Bronchial epithelial cell (primary cell): ENCODE measurements at regions not wholly inside any gene's neighbourhood (a gene's known extent, or its start where the extent isn't known, plus 50 kb on each side); places are given as distances from the start of the nearest gene placed in this dataset.

Experiments
- DNase-seq: peaks from one replicate; pipeline ENCODE4 v3.0.0-alpha.2; 2010; ENCODE audit warnings: low read depth
- FAIRE-seq: peaks from 2 replicates; lab custom pipeline; 2011; peaks lifted over from hg19 to GRCh38; lab: Jason Lieb, UNC
- H3K27me3 ChIP-seq: 2 replicates; pipeline ENCODE4 v1.5.1; 2011; ENCODE audit warnings: low read length; ENCODE audit not compliant: control insufficient read depth, insufficient read depth
- H3K36me3 ChIP-seq: 2 replicates; pipeline ENCODE4 v1.5.1; 2011; ENCODE audit warnings: low read length; ENCODE audit not compliant: control insufficient read depth, insufficient read depth
- H3K4me3 ChIP-seq: 2 replicates; pipeline ENCODE4 v1.5.1; 2011; ENCODE audit warnings: mild to moderate bottlenecking, low read depth, low read length, control low read depth
- CTCF ChIP-seq: IDR thresholded peaks from 2 replicates; pipeline ENCODE4 v1.5.1; 2011; ENCODE audit warnings: mild to moderate bottlenecking, moderate library complexity, low read length, control low read depth, inconsistent platforms; ENCODE audit not compliant: insufficient read depth, severe bottlenecking

- no peak overlapping the region for H3K4me3 ChIP-seq
- FAIRE-seq (no peak), DNase-seq (no peak)
- H3K36me3 ChIP-seq, result no peaks in the 10 kb centered on the region
- H3K27me3 ChIP-seq, result no peaks in the 10 kb centered on the region
- no peak for TF ChIP-seq CTCF
These were observed 78.6 kb upstream of the ETAA1 start for GRCh38 chr2:67318563-67318962.

- H3K36me3 ChIP-seq, result no peaks in the 10 kb centered on the region
- no peaks in the 10 kb centered on the region for H3K27me3 ChIP-seq
- DNase-seq, result no peak
- no peak for TF ChIP-seq CTCF
- H3K4me3 ChIP-seq, result no peak overlapping the region
- FAIRE-seq, result no peak
These were observed 78.1 kb upstream of the ETAA1 start for GRCh38 chr2:67318993-67319481.

- Histone ChIP-seq H3K27me3 (no peaks in the 10 kb centered on the region), H3K36me3 (no peaks in the 10 kb centered on the region), H3K4me3 (no peak overlapping the region)
- DNase-seq, result no peak
- FAIRE-seq, result no peak
- TF ChIP-seq CTCF, result no peak
These were observed 76.1 kb upstream of the ETAA1 start for GRCh38 chr2:67320861-67321587.

GRCh38 chr2:67321588-67321903 is 75.6 kb upstream of the ETAA1 start:
- Histone ChIP-seq H3K36me3 (no peaks in the 10 kb centered on the region), H3K4me3 (no peak overlapping the region), H3K27me3 (no peaks in the 10 kb centered on the region)
- no peak for TF ChIP-seq CTCF
- FAIRE-seq (no peak), DNase-seq (no peak)

- Histone ChIP-seq H3K27me3 (no peaks in the 10 kb centered on the region), H3K4me3 (no peak overlapping the region), H3K36me3 (no peaks in the 10 kb centered on the region)
- FAIRE-seq (peak; percentile 43), DNase-seq (peak; percentile 79)
- TF ChIP-seq CTCF, result peak; percentile 79
These were observed 74.7 kb upstream of the ETAA1 start for GRCh38 chr2:67322353-67323001.
